LNCAP (cell line): ENCODE measurements at regions not wholly inside any gene's neighbourhood (a gene's known extent, or its start where the extent isn't known, plus 50 kb on each side); places are given as distances from the start of the nearest gene placed in this dataset.

Source experiments
- CTCF ChIP-seq: fragments of 450-650 bp; IDR thresholded peaks from 2 replicates; pipeline ENCODE4 v1.5.1; 2017; ENCODE audit warnings: mild to moderate bottlenecking

GRCh38 chr11:134615041-134615615, 203.1 kb upstream of the B3GAT1 start:
- TF ChIP-seq CTCF: no peak

GRCh38 chr11:134614141-134614540, 202.1 kb upstream of the B3GAT1 start:
- TF ChIP-seq CTCF: no peak

GRCh38 chr11:134613646-134614045, 201.6 kb upstream of the B3GAT1 start:
- TF ChIP-seq CTCF: no peak

- no peak for TF ChIP-seq CTCF
These were observed 200.3 kb upstream of the B3GAT1 start for GRCh38 chr11:134612140-134613030.

GRCh38 chr11:134611537-134611936, 199.5 kb upstream of the B3GAT1 start:
- TF ChIP-seq CTCF: no peak

- no peak for TF ChIP-seq CTCF
These were observed 198.3 kb upstream of the B3GAT1 start for GRCh38 chr11:134610116-134610910.

- TF ChIP-seq CTCF: no peak
These were observed 197.5 kb upstream of the B3GAT1 start for GRCh38 chr11:134609361-134610115.
